GM12864 (cell line): ENCODE measurements at regions not wholly inside any gene's neighbourhood (a gene's known extent, or its start where the extent isn't known, plus 50 kb on each side); places are given as distances from the start of the nearest gene placed in this dataset.
"Not testable (repeated sequence)": the region's sequence is repeated elsewhere in the genome, so short reads cannot be mapped to it uniquely, and the experiment has no call there.

Experiments
- DNase-seq: peaks from one replicate; pipeline ENCODE4 v3.0.0-alpha.2; 2011; ENCODE audit warnings: low read depth
- H3K4me3 ChIP-seq: 2 replicates; pipeline ENCODE4 v1.5.1; 2011; ENCODE audit warnings: mild to moderate bottlenecking, low read depth, low read length, control low read depth
- CTCF ChIP-seq: IDR thresholded peaks from 2 replicates; pipeline ENCODE4 v1.5.1; 2011; ENCODE audit warnings: low read depth, mild to moderate bottlenecking, moderate library complexity, low read length, control low read depth, inconsistent platforms; ENCODE audit errors: missing control alignments

- H3K4me3 ChIP-seq = no peak overlapping the region
- TF ChIP-seq CTCF = no peak
- no peak for DNase-seq
Observed at GRCh38 chrX:78555401-78555980, 103.6 kb downstream of the RTL3 start.

- not testable (repeated sequence) for H3K4me3 ChIP-seq, DNase-seq
Observed at GRCh38 chrX:78552628-78553027, 106.5 kb downstream of the RTL3 start.

GRCh38 chrX:78548012-78548411 lies 111.1 kb downstream of the RTL3 start:
- TF ChIP-seq CTCF = no peak
- DNase-seq = no peak
- no peak overlapping the region for H3K4me3 ChIP-seq

- H3K4me3 ChIP-seq = no peak overlapping the region
- no peak for TF ChIP-seq CTCF
- DNase-seq = no peak
Observed at GRCh38 chrX:78545233-78545632, 113.9 kb downstream of the RTL3 start.

GRCh38 chrX:78543281-78543680 lies 115.8 kb downstream of the RTL3 start:
- TF ChIP-seq CTCF = no peak
- DNase-seq = no peak

GRCh38 chrX:78540171-78540570 lies 119.0 kb downstream of the RTL3 start:
- no peak for DNase-seq
- H3K4me3 ChIP-seq = no peak overlapping the region
- TF ChIP-seq CTCF = no peak

More at GRCh38 chrX:78543281-78543680, 115.8 kb downstream of the RTL3 start:
- H3K4me3 ChIP-seq = no peak overlapping the region

GRCh38 chrX:78534221-78534620 lies 124.9 kb downstream of the RTL3 start:
- TF ChIP-seq CTCF = no peak
- H3K4me3 ChIP-seq = no peak overlapping the region
- no peak for DNase-seq
